ENCODE measurements at regions not wholly inside any gene's neighbourhood (a gene's known extent, or its start where the extent isn't known, plus 50 kb on each side); places are given as distances from the start of the nearest gene placed in this dataset.

- DNase-seq = no peak
Observed at GRCh38 chr1:4149281-4149680, 249.2 kb upstream of the C1orf174 start.

DNA sequence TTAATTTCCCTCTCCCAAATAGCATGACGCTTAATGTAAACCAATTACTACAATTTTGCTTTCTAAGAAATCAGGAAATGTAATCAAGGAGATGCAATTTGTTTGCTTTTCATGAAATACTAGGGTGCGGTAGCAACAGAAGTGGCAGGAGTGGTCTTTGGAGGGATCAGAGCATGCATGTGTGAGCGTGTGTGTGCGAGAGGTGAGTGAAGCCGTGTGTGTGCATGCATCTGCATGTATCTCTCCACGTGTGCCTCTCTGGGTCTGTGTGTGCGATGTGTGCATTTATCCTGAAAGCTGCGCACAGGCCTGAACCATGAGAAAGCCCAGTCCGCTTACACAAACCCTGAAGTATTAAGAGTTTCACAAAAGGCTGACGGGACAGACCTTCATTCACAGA, 249.8 kb upstream of the C1orf174 start:
- DNase-seq = no peak

- DNase-seq = no peak
Observed at GRCh38 chr1:4150262-4150661, 250.2 kb upstream of the C1orf174 start.

DNA sequence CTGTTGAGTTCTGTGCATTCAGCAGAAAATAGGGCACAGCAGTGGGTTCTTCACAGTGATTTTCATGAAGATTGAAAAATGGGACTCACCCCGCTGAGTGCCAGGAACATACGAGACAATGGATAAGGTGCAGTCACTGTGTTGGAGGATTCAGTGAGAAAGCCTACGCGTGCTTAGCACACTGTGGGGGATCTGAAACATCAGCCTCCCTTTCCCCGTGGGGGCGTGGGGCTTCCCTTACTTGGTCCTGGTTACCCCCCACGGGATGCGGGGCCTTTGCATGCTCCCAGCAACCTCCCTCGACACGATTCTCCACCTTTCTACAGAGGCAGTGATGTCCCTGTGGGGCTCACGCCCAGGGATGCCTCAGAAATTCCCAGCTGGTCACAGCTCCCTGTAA, 252.2 kb upstream of the C1orf174 start:
- DNase-seq = no peak

GRCh38 chr1:4153571-4153970, 253.5 kb upstream of the C1orf174 start:
- no peak for DNase-seq

- DNase-seq = no peak
Observed at GRCh38 chr1:4156241-4156973, 256.3 kb upstream of the C1orf174 start.

- no peak for DNase-seq
Observed at GRCh38 chr1:4160181-4160580, 260.1 kb upstream of the C1orf174 start.

DNA sequence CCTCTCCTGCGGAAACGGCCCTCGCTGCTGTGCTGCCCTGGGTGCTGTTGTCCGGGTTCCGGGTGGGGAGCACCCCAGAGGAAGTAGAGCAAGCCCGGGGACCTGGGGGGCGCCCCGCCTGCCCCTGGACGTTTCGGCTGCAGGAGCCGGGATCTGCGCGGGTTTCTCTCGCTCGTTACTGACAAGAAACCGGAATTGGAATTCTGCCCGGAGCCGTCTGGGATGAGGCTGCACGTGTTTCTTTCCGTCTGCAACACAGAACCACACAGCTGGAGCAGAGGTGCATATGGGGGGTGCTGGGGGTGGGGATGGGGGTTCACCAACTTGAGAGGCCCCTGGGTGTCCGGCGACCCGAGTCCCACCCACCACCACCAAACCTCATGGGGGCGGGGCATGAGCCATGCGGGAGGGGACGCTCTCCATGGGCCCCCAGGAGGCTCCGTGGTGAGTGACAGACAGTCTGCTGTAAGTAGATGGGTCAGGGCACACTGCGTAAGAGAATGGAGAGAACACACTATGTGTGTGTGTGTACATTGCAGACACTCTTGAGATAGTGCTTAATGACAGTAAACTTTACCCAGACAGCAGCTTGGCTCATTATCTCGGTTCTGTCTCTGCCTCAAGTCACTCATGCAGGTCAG, 261.4 kb upstream of the C1orf174 start:
- no peak for DNase-seq

- DNase-seq = no peak
Observed at GRCh38 chr1:4164965-4165364, 264.9 kb upstream of the C1orf174 start.

DNA sequence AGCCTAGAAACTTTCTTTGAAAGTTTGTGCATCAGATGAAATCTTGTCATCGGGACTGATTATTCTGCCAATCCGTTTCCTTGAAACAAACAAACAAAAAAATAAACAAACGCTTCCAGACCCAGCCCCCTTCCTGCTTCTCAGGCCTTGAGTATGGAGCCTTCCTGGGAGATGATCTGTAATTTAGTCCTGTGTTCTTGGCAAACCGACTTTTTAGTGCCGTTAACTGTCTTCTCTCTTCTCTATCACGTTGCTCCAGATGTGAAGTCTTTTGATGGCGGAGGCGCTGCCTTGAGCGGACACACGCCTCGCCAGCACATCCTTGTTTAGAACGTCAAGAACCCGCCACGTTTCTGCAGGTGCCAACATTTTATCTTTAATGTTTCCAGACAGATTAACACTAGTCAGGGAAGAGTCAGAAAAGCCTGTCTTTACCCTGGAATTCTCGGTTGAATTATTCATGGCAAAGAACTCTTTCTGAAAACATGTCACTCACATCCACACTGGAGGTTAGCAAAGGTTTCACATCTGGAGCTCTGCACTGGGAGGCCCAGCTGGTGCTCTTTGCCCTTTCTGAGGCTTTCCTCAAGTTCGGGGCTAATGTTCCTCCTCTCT, 265.7 kb upstream of the C1orf174 start:
- DNase-seq = no peak

GRCh38 chr1:4166713-4167112, 266.6 kb upstream of the C1orf174 start:
- DNase-seq = no peak

DNA sequence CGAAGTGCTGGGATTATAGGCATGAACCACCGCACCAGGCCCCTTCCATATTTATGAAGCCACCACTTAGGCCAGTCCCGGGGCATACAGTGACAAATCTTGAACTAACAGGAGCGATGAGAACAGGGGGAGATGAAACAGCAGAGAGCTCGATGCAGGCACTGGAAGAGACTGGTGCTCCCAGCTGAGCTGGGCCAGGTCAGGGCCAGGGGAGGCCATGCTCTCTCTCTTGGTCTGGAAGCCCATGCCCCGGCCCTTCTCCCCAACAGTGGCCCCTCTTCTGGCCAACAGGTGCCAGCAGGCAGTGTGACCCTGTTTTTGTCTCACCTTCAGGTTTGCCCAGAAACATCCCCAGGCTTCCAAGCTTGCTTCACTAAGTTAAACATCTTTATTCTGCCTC, 269.9 kb upstream of the C1orf174 start:
- no peak for DNase-seq

DNA sequence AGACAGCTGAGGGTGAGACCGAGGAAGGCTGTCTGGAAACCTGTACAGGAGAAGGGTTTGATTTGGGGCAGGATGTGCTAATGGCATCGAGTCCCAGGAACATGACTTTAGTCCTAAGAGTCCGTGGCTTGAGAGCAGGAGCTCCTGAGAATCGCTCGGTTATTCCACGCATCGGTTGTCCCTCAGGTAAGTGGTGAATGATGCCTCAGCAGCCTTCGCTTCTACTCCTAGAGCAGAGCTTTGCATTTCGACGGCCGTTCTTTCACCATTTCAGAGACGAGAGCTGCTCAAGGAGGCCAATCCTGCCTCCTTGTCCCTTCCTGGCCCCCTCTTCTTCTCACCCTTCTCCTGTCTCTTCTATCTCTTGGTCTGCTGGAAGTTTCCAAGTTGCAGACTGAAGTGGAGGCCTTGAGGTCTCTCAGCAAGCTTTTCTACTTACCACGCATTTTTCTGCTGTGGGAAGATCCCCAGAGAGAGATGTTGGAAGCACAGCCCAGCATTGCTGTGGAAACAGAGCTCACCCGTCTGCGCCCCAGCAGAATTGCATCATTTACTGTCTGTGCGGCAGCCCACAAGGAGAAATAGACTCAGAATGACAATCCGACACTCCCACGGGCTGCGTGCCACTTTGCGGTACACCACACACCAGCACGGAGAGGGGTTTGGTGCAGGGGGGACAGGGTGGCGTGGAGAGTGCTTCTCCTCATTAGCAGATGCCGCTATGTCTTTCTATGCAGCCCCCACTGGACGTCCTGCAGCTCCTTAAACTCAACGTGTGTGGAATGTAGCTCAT, 270.7 kb upstream of the C1orf174 start:
- DNase-seq = no peak

- DNase-seq = no peak
Observed at GRCh38 chr1:4171480-4172450, 271.7 kb upstream of the C1orf174 start.

- no peak for DNase-seq
Observed at GRCh38 chr1:4172644-4173599, 272.9 kb upstream of the C1orf174 start.

- no peak for DNase-seq
Observed at GRCh38 chr1:4173731-4174130, 273.7 kb upstream of the C1orf174 start.

DNA sequence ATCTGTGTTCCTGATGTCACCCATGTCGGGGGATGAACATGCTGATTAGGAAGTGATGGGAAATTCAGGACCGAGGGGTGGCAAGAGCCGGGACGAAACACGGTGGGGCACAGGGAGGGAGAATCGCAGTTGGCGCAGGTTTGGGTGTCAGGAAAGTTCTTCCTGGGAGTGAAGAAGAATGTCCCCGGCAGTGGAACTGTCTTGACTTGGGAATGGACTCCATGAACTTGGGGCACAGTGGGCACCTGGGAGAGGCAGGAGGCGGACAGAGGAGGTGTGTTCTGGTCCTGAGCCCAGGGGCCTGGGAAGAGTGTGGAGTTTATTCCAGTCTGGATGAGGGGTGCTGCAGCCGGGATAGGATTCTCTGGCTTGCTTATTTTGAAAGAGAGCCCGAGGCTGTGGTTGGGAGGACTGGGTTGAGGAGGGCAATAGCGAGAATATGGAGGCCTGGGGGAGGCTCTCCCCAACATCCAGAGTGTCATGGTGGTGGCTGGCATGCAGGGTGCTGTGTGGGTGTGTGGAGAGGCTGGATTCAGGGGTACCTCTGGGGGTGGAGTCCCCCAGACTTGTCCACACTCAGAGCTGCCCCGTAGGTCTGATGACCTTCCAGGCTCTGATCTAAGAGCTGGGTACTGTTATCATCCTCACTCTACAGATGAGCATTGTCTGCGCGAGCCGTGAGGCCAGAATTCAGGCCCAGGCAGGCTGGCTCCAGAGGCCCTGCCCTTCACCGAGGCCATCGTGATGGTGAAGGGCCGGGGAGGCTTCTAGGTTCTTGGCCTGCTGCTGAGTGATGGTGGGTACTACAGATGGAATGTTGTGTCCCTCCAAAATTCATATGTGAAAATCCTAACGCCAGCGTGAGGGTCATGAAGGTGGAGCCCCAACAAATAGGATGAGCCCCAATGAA, 274.5 kb upstream of the C1orf174 start:
- DNase-seq = no peak

- DNase-seq = no peak
Observed at GRCh38 chr1:4175566-4176405, 275.7 kb upstream of the C1orf174 start.

DNA sequence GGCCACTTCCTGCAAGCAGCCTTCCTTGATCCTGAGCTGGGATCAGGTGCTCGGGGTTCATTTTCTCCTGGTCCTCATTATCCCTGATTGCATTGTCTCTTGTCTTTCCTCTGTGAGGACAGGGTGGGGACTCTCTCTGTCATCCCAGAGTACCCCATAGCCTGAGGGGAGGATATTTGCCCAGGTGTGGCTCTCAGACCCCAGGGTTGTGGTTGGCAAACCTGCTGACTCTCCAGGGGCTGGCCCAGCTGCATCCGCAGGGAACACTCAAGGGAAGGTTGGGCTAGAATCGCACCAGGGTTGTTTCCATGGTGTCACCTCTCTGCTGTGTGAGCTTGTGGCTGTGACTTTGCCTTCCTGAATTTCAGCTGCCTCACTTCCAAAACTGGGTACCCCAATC, 276.8 kb upstream of the C1orf174 start:
- DNase-seq = no peak

Measured in activated gamma-delta T cell treated with Interleukin-2 at 50 U/mL for 16 hours (primary cell).